ENCODE measurements at regions not wholly inside any gene's neighbourhood (a gene's known extent, or its start where the extent isn't known, plus 50 kb on each side); places are given as distances from the start of the nearest gene placed in this dataset.

DNA sequence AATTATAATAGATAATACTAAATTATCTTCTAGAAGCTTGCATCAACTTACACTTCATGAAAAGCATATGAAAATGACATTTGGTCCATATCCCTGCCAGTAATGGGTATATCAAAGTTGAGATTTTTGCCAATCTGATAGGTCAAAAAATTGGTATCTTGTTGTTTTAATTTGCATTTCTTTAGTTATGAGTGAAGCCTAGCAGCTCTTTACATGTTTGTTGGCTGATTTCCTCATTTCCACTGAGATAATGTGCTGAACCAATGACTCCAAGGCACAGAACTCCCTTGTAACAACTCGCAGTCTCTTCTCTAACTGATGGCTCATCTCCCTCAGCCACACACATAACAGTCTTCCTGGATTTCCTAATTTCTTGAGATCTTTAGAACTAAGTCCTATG, 175.3 kb upstream of the SESN3 start:
- TF ChIP-seq, protein P1, sequence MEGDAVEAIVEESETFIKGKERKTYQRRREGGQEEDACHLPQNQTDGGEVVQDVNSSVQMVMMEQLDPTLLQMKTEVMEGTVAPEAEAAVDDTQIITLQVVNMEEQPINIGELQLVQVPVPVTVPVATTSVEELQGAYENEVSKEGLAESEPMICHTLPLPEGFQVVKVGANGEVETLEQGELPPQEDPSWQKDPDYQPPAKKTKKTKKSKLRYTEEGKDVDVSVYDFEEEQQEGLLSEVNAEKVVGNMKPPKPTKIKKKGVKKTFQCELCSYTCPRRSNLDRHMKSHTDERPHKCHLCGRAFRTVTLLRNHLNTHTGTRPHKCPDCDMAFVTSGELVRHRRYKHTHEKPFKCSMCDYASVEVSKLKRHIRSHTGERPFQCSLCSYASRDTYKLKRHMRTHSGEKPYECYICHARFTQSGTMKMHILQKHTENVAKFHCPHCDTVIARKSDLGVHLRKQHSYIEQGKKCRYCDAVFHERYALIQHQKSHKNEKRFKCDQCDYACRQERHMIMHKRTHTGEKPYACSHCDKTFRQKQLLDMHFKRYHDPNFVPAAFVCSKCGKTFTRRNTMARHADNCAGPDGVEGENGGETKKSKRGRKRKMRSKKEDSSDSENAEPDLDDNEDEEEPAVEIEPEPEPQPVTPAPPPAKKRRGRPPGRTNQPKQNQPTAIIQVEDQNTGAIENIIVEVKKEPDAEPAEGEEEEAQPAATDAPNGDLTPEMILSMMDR (IDR thresholded peaks at IDR 0.05): no peak
- TF ChIP-seq POLR2A (IDR thresholded peaks at IDR 0.05): no peak

Data from right lobe of liver (tissue), 4 donors.